CD14-positive monocyte (primary cell): ENCODE measurements at regions not wholly inside any gene's neighbourhood (a gene's known extent, or its start where the extent isn't known, plus 50 kb on each side); places are given as distances from the start of the nearest gene placed in this dataset.

Experiments
- DNase-seq, 3 donors: peaks; one replicate each; pipeline ENCODE4 v3.0.0-alpha.2; 2011 to 2022
- H2AFZ ChIP-seq: 2 replicates; pipeline ENCODE4 v1.6.0; 2012; ENCODE audit warnings: mild to moderate bottlenecking, low read depth, low read length, inconsistent platforms; ENCODE audit not compliant: insufficient read depth, poor library complexity, severe bottlenecking
- H3K27ac ChIP-seq, 2 donors: 1 replicate in 1 of 2; 2 replicates in 1 of 2; pipeline ENCODE4 v1.5.1; 2012 to 2013; ENCODE audit warnings: low read length in 2 of 2, control low read depth in 1 of 2, inconsistent platforms in 1 of 2, low read depth in 1 of 2, mild to moderate bottlenecking in 1 of 2
- H3K27me3 ChIP-seq, 2 donors: one replicate each; pipeline versions ENCODE4 v1.6.0 to v1.6.1; 2011 to 2013; ENCODE audit warnings: low read length in 2 of 2; ENCODE audit not compliant: control insufficient read depth in 2 of 2, insufficient read depth in 2 of 2
- H3K36me3 ChIP-seq, 2 donors: replicated peaks in 1 of 2; 1 replicate in 1 of 2; 2 replicates in 1 of 2; pipeline versions ENCODE4 v1.5.1 to v1.6.1; 2012 to 2013; ENCODE audit warnings: low read length in 2 of 2, control low read depth in 1 of 2, inconsistent platforms in 1 of 2, mild to moderate bottlenecking in 1 of 2; ENCODE audit not compliant: insufficient read depth in 2 of 2, control insufficient read depth in 1 of 2
- H3K4me1 ChIP-seq, 2 donors: 1 replicate in 1 of 2; 2 replicates in 1 of 2; pipeline versions ENCODE4 v1.5.1 to v1.6.1; 2012 to 2013; ENCODE audit warnings: low read length in 2 of 2, control low read depth in 1 of 2, inconsistent platforms in 1 of 2, mild to moderate bottlenecking in 1 of 2, moderate library complexity in 1 of 2; ENCODE audit not compliant: insufficient read depth in 2 of 2, control insufficient read depth in 1 of 2
- H3K4me2 ChIP-seq: replicated peaks from 2 replicates; pipeline ENCODE3; 2012; ENCODE audit warnings: low read length, moderate library complexity, mild to moderate bottlenecking; ENCODE audit not compliant: poor library complexity, severe bottlenecking; ENCODE audit errors: extremely low read depth
- H3K4me3 ChIP-seq, 3 experiments: fragments of 200-600 bp in 1 of 3; sonication (generic) in 1 of 3; replicated peaks in 1 of 3; 1 replicate in 2 of 3; 2 replicates in 1 of 3; pipeline ENCODE4 v1.5.1; 2011 to 2013; ENCODE audit warnings: low read length in 3 of 3, mild to moderate bottlenecking in 3 of 3, control low read depth in 2 of 3, low read depth in 2 of 3, inconsistent platforms in 1 of 3, moderate library complexity in 1 of 3
- H3K79me2 ChIP-seq: 2 replicates; pipeline ENCODE4 v1.6.0; 2012; ENCODE audit warnings: mild to moderate bottlenecking, control low read depth, inconsistent platforms, low read length, moderate library complexity; ENCODE audit not compliant: insufficient read depth
- H3K9ac ChIP-seq: 2 replicates; pipeline ENCODE4 v1.6.0; 2017; ENCODE audit warnings: low read length, mild to moderate bottlenecking; ENCODE audit not compliant: insufficient read depth, poor library complexity, severe bottlenecking
- H3K9me3 ChIP-seq, 2 donors: replicated peaks in 1 of 2; 1 replicate in 1 of 2; 2 replicates in 1 of 2; pipeline versions ENCODE4 v1.5.1 to v1.6.1; 2012 to 2013; ENCODE audit warnings: low read length in 2 of 2, control low read depth in 1 of 2; ENCODE audit not compliant: control insufficient read depth in 1 of 2, insufficient read depth in 1 of 2
- H4K20me1 ChIP-seq: 2 replicates; pipeline ENCODE4 v1.6.0; 2012; ENCODE audit warnings: mild to moderate bottlenecking, low read length, control low read depth, moderate library complexity; ENCODE audit not compliant: insufficient read depth
- H3K27ac Mint-ChIP-seq, 7 donors: one replicate each; pipeline ENCODE4 v1.8.0; 2020; ENCODE audit warnings: mild to moderate bottlenecking in 7 of 7, mixed read lengths in 7 of 7, moderate library complexity in 6 of 7, inconsistent platforms in 2 of 7
- H3K27me3 Mint-ChIP-seq, 3 donors: one replicate each; pipeline ENCODE4 v1.8.0; 2021 to 2022; ENCODE audit warnings: low read depth in 3 of 3, mild to moderate bottlenecking in 3 of 3, mixed read lengths in 3 of 3, moderate library complexity in 3 of 3, inconsistent platforms in 1 of 3
- H3K36me3 Mint-ChIP-seq, 2 donors: one replicate each; pipeline ENCODE4 v1.8.0; 2020; ENCODE audit warnings: mixed read lengths in 2 of 2, inconsistent platforms in 1 of 2, mild to moderate bottlenecking in 1 of 2
- H3K4me1 Mint-ChIP-seq: one replicate; pipeline ENCODE4 v1.8.0; 2020; ENCODE audit warnings: mild to moderate bottlenecking, mixed read lengths
- H3K4me3 Mint-ChIP-seq, 2 donors: one replicate each; pipeline ENCODE4 v1.8.0; 2020; ENCODE audit warnings: mild to moderate bottlenecking in 2 of 2, mixed read lengths in 2 of 2, moderate library complexity in 1 of 2
- H3K9me3 Mint-ChIP-seq, 7 donors: one replicate each; pipeline ENCODE4 v1.8.0; 2020 to 2022; ENCODE audit warnings: mixed read lengths in 7 of 7, mild to moderate bottlenecking in 6 of 7, moderate library complexity in 6 of 7, inconsistent platforms in 2 of 7
- CTCF ChIP-seq: fragments of 200-600 bp; IDR thresholded peaks from one replicate; pipeline ENCODE4 v1.8.0; 2022; ENCODE audit warnings: antibody characterized with exemption, mild to moderate bottlenecking
- WGBS: methylation state at CpG from one replicate; pipeline ENCODE4 v1.1.5; 2013; ENCODE audit warnings: missing lambda C conversion rate; ENCODE audit not compliant: insufficient coverage; 5-methylcytosine and 5-hydroxymethylcytosine counted together
- intact Hi-C, 2 donors: fragments of 100-400 bp; cut with micrococcal nuclease; formaldehyde crosslinking; loops; one replicate each; pipeline versions ENCODE4 v1.15.0 to v1.15.1; 2023

DNA sequence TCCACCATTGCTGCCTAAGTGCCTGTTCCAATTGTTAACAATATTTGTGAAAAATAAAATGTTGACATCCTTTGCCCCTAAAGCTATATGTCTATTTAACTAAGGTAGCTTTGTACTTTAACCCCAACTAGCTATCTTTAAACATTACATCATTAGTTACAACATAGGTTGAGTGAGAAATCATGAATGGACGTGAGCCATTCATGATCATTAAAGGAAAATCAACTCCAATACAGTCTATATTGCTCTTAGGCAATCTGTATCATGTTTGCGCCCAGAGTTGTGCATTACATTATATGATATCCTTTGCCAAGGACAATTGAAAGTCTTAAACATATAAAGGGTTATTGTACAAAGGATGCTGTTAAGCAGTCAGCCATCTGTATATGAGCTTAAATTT is 269.6 kb downstream of the ALX1 start:
- Histone ChIP-seq H3K4me3 (no peak overlapping the region), H3K9ac (no peak overlapping the region), H3K27ac (no peak overlapping the region), H3K27me3 (no peaks in the 10 kb centered on the region), H3K79me2 (no peaks in the 10 kb centered on the region), H3K4me2 (no peak overlapping the region), H4K20me1 (no peaks in the 10 kb centered on the region), H3K36me3 (no peaks in the 10 kb centered on the region), H2AFZ (no peak overlapping the region), H3K9me3 (no peaks in the 10 kb centered on the region), H3K4me1 (no peaks in the 10 kb centered on the region)
- H3K27ac Mint-ChIP-seq, result no peak overlapping the region
- no peak overlapping the region for H3K4me3 Mint-ChIP-seq
- H3K9me3 Mint-ChIP-seq, result no peaks in the 10 kb centered on the region
- H3K36me3 Mint-ChIP-seq, result no peaks in the 10 kb centered on the region
- no peak for TF ChIP-seq CTCF
- WGBS, result no CpG with 5 or more reads among the region's 2 CpGs
- no peak for DNase-seq
- H3K4me1 Mint-ChIP-seq, result no peaks in the 10 kb centered on the region
- H3K27me3 Mint-ChIP-seq, result no peaks in the 10 kb centered on the region
- intact Hi-C loops, result no loop called here

- Histone ChIP-seq H3K36me3 (no peaks in the 10 kb centered on the region), H4K20me1 (no peaks in the 10 kb centered on the region), H3K4me1 (no peaks in the 10 kb centered on the region), H3K9ac (no peak overlapping the region), H3K9me3 (no peaks in the 10 kb centered on the region), H3K4me2 (no peak overlapping the region), H3K27me3 (no peaks in the 10 kb centered on the region), H3K27ac (no peak overlapping the region), H2AFZ (no peak overlapping the region), H3K4me3 (no peak overlapping the region), H3K79me2 (no peaks in the 10 kb centered on the region)
- no peak overlapping the region for H3K4me3 Mint-ChIP-seq
- no peaks in the 10 kb centered on the region for H3K4me1 Mint-ChIP-seq
- TF ChIP-seq CTCF, result no peak
- intact Hi-C loops, result no loop called here
- DNase-seq, result no peak
- no peaks in the 10 kb centered on the region for H3K9me3 Mint-ChIP-seq
- H3K27ac Mint-ChIP-seq, result no peak overlapping the region
- H3K27me3 Mint-ChIP-seq, result no peaks in the 10 kb centered on the region
- no peaks in the 10 kb centered on the region for H3K36me3 Mint-ChIP-seq
- WGBS, result 94% methylated on average over 2 of the region's 2 CpGs
These were observed 270.9 kb downstream of the ALX1 start for GRCh38 chr12:85550924-85551323.
